Stimulated activated CD8-positive, alpha-beta memory T cell treated with anti-CD3 and anti-CD28 coated beads, Interleukin-12 subunit alpha, Interleukin-12 subunit beta, amount 100 ng/mL, for 4 hours (primary cell): ENCODE measurements at regions not wholly inside any gene's neighbourhood (a gene's known extent, or its start where the extent isn't known, plus 50 kb on each side); places are given as distances from the start of the nearest gene placed in this dataset.
"Not testable (repeated sequence)": the region's sequence is repeated elsewhere in the genome, so short reads cannot be mapped to it uniquely, and the experiment has no call there.

Source experiments
- DNase-seq: peaks from one replicate; pipeline ENCODE4 v3.0.0-alpha.2; 2020; ENCODE audit warnings: low read depth

GRCh38 chr9:39463696-39464095 is 108.2 kb downstream of the SPATA31A1 start:
- DNase-seq: not testable (repeated sequence)

- DNase-seq: peak; percentile 42
Observed at GRCh38 chr9:39464122-39464777, 108.8 kb downstream of the SPATA31A1 start.

GRCh38 chr9:39474499-39474898 is 119.0 kb downstream of the SPATA31A1 start:
- not testable (repeated sequence) for DNase-seq

- DNase-seq: not testable (repeated sequence)
Observed at GRCh38 chr9:39483073-39483472, 127.6 kb downstream of the SPATA31A1 start.

- DNase-seq: not testable (repeated sequence)
Observed at GRCh38 chr9:39483880-39484279, 128.4 kb downstream of the SPATA31A1 start.

GRCh38 chr9:39484292-39484691 is 128.8 kb downstream of the SPATA31A1 start:
- not testable (repeated sequence) for DNase-seq

- not testable (repeated sequence) for DNase-seq
Observed at GRCh38 chr9:39487477-39487876, 132.0 kb downstream of the SPATA31A1 start.

- DNase-seq: not testable (repeated sequence)
Observed at GRCh38 chr9:39496248-39496647, 140.8 kb downstream of the SPATA31A1 start.

GRCh38 chr9:39503178-39503577 is 147.7 kb downstream of the SPATA31A1 start:
- not testable (repeated sequence) for DNase-seq

GRCh38 chr9:39527387-39528029 is 172.0 kb downstream of the SPATA31A1 start:
- not testable (repeated sequence) for DNase-seq

- DNase-seq: not testable (repeated sequence)
Observed at GRCh38 chr9:39532597-39532996, 177.1 kb downstream of the SPATA31A1 start.

GRCh38 chr9:39533001-39533762 is 177.7 kb downstream of the SPATA31A1 start:
- not testable (repeated sequence) for DNase-seq

GRCh38 chr9:39533763-39534548 is 178.5 kb downstream of the SPATA31A1 start:
- DNase-seq: not testable (repeated sequence)

- not testable (repeated sequence) for DNase-seq
Observed at GRCh38 chr9:39534897-39535296, 179.4 kb downstream of the SPATA31A1 start.

GRCh38 chr9:39542157-39542556 is 186.7 kb downstream of the SPATA31A1 start:
- DNase-seq: not testable (repeated sequence)

- not testable (repeated sequence) for DNase-seq
Observed at GRCh38 chr9:39545079-39545478, 189.6 kb downstream of the SPATA31A1 start.

- DNase-seq: not testable (repeated sequence)
Observed at GRCh38 chr9:39550573-39550972, 195.1 kb downstream of the SPATA31A1 start.

GRCh38 chr9:39551544-39551943 is 196.1 kb downstream of the SPATA31A1 start:
- DNase-seq: not testable (repeated sequence)

GRCh38 chr9:39552242-39552881 is 196.9 kb downstream of the SPATA31A1 start:
- DNase-seq: not testable (repeated sequence)

- not testable (repeated sequence) for DNase-seq
Observed at GRCh38 chr9:39554352-39554751, 198.9 kb downstream of the SPATA31A1 start.

GRCh38 chr9:39559384-39559783 is 203.9 kb downstream of the SPATA31A1 start:
- DNase-seq: not testable (repeated sequence)
